ENCODE measurements at regions not wholly inside any gene's neighbourhood (a gene's known extent, or its start where the extent isn't known, plus 50 kb on each side); places are given as distances from the start of the nearest gene placed in this dataset.

DNA sequence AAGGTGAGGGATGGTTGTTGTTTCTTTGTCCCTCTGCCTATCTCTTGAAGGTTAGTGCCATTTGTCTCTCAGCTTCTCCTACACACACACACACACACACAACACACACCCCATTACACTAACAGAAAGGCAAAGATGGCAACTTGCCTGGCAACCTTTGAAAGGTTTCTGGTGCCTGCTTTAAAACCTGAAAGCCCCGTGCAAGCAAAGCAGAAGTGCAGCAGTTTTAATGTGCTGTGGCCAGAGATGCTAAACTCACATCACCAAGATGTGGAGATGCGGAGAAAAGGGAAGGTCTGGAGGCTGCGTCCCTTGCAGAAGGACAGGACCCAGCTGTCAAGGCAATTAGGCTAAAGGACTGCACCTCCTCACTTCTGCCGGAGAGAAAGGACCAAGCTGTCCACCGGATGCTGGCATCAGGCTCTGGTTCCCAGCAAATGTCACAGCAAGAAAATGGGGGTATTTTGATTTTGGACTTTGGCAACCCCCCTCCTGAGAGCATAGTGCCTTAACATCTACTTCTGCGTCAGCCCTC, 196.4 kb downstream of the ARL4C start:
- Histone ChIP-seq H3K9me3 (ENCODE audit: low read depth, low read length) (no peaks in the 10 kb centered on the region), H3K36me3 (ENCODE audit: insufficient read depth, low read length) (no peaks in the 10 kb centered on the region), H3K27ac (no peak overlapping the region), H3K9ac (ENCODE audit: insufficient read length) (no peak overlapping the region), H3K4me3 (no peak overlapping the region)
- DNase-seq (ENCODE audit: low read depth, low spot score): no peak
- no peak for TF ChIP-seq FOXP2 (optimal IDR thresholded peaks at IDR 0.05; ENCODE audit: control extremely low read depth, extremely low read length, insufficient read depth)
- no peak for TF ChIP-seq POLR2AphosphoS5 (IDR thresholded peaks at IDR 0.05; ENCODE audit: borderline replicate concordance, low read depth, low read length)
- TF ChIP-seq EZH2 (IDR thresholded peaks at IDR 0.05): no peak

DNA sequence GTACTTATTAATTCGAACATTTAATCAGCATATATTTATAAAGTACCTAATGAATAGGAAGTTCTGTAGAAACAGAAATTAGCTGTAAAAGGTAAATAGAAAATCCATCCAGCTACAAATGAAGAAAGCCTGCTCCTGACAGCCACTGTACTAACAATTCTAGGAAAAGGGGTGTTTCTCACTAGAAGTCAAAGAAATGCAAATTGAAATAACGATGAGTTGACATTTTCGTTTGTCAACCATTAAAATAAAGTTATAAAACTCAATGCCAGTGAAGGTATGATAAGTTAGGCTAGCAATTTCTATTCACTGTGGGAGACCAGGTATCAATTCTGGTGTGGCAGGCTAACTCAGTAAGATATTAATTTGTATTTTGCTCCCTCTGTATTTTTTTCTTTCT, 198.0 kb downstream of the ARL4C start:
- Histone ChIP-seq H3K9me3 (ENCODE audit: low read depth, low read length) (no peaks in the 10 kb centered on the region), H3K9ac (ENCODE audit: insufficient read length) (no peak overlapping the region), H3K36me3 (ENCODE audit: insufficient read depth, low read length) (no peaks in the 10 kb centered on the region), H3K27ac (no peak overlapping the region), H3K4me3 (no peak overlapping the region)
- no peak for TF ChIP-seq FOXP2 (optimal IDR thresholded peaks at IDR 0.05; ENCODE audit: control extremely low read depth, extremely low read length, insufficient read depth)
- no peak for TF ChIP-seq POLR2AphosphoS5 (IDR thresholded peaks at IDR 0.05; ENCODE audit: borderline replicate concordance, low read depth, low read length)
- TF ChIP-seq EZH2 (IDR thresholded peaks at IDR 0.05): no peak
- no peak for DNase-seq (ENCODE audit: low read depth, low spot score)

DNA sequence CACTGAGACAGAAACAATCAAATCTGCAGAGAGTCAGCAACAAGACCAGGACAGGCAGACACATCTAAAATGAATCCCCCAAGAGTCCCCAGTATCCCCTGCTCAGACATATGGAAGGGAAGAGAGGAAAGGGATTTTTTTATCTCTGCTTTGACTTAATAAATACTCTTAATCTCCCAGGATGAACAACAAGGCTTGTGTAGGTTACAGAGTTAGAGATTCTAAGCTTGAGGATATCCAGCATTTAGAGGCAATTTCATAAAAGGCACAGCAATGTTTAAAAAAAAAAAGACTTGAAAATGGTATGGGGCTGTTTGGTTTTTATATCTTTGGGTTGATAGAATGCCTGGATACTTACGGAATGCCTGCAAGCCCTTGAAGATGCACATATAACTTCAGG, 199.9 kb downstream of the ARL4C start:
- Histone ChIP-seq H3K36me3 (ENCODE audit: insufficient read depth, low read length) (no peaks in the 10 kb centered on the region), H3K9ac (ENCODE audit: insufficient read length) (no peak overlapping the region), H3K9me3 (ENCODE audit: low read depth, low read length) (no peaks in the 10 kb centered on the region), H3K4me3 (no peak overlapping the region), H3K27ac (no peak overlapping the region)
- TF ChIP-seq POLR2AphosphoS5 (IDR thresholded peaks at IDR 0.05; ENCODE audit: borderline replicate concordance, low read depth, low read length): no peak
- no peak for TF ChIP-seq EZH2 (IDR thresholded peaks at IDR 0.05)
- TF ChIP-seq FOXP2 (optimal IDR thresholded peaks at IDR 0.05; ENCODE audit: control extremely low read depth, extremely low read length, insufficient read depth): no peak
- DNase-seq (ENCODE audit: low read depth, low spot score): no peak

DNA sequence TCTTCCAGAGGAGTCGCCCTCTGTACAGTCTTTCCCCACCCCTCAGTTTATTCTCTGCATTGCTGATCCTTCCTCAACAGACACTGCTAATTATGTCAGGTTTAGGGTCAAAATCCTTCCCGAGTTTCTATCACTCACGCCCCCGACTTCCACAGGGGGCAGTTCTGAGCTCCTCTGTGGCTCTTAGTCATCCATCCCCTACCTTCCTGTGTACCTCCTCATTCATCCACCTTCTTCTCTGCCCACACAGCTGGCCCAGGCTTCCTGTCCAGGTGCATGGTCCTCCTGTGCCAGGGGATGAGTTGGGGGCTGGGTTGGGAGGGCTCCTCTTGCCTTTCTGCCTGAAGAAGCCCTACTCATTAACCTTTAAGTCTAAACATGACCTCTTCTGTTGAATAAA, 202.9 kb downstream of the ARL4C start:
- H3K9ac ChIP-seq (ENCODE audit: insufficient read length): no peak overlapping the region
- H3K27ac ChIP-seq: no peak overlapping the region

DNA sequence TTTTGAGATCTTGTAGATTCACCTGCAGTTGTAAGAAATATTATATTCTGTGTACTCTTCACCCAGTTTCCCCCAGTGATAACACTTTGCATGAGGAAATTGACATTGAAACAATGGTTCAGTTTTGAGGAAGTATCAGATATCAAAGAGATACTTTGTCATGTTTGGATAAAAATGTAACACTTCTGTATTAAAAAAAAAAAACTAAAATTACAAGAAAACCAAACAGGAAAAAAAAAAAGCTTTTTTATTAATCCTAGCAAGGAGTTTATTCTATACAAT, 204.0 kb downstream of the ARL4C start:
- no peak overlapping the region for H3K9ac ChIP-seq (ENCODE audit: insufficient read length)
- no peaks in the 10 kb centered on the region for H3K36me3 ChIP-seq (ENCODE audit: insufficient read depth, low read length)
- TF ChIP-seq POLR2AphosphoS5 (IDR thresholded peaks at IDR 0.05; ENCODE audit: borderline replicate concordance, low read depth, low read length) (no peak), EZH2 (IDR thresholded peaks at IDR 0.05) (no peak), FOXP2 (optimal IDR thresholded peaks at IDR 0.05; ENCODE audit: control extremely low read depth, extremely low read length, insufficient read depth) (no peak)
- no peak for DNase-seq (ENCODE audit: low read depth, low spot score)
- H3K9me3 ChIP-seq (ENCODE audit: low read depth, low read length): no peaks in the 10 kb centered on the region
- H3K4me3 ChIP-seq: no peak overlapping the region; the same call in 1 of the 2 replicates
- H3K27ac ChIP-seq: peak overlapping the region; percentile 27; the same call in 1 of the 2 replicates

More for the DNA sequence above, 202.9 kb downstream of the ARL4C start:
- Histone ChIP-seq H3K4me3 (no peak overlapping the region), H3K9me3 (ENCODE audit: low read depth, low read length) (no peaks in the 10 kb centered on the region), H3K36me3 (ENCODE audit: insufficient read depth, low read length) (no peaks in the 10 kb centered on the region)
- no peak for DNase-seq (ENCODE audit: low read depth, low spot score)
- TF ChIP-seq POLR2AphosphoS5 (IDR thresholded peaks at IDR 0.05; ENCODE audit: borderline replicate concordance, low read depth, low read length) (no peak), EZH2 (IDR thresholded peaks at IDR 0.05) (no peak), FOXP2 (optimal IDR thresholded peaks at IDR 0.05; ENCODE audit: control extremely low read depth, extremely low read length, insufficient read depth) (no peak)

DNA sequence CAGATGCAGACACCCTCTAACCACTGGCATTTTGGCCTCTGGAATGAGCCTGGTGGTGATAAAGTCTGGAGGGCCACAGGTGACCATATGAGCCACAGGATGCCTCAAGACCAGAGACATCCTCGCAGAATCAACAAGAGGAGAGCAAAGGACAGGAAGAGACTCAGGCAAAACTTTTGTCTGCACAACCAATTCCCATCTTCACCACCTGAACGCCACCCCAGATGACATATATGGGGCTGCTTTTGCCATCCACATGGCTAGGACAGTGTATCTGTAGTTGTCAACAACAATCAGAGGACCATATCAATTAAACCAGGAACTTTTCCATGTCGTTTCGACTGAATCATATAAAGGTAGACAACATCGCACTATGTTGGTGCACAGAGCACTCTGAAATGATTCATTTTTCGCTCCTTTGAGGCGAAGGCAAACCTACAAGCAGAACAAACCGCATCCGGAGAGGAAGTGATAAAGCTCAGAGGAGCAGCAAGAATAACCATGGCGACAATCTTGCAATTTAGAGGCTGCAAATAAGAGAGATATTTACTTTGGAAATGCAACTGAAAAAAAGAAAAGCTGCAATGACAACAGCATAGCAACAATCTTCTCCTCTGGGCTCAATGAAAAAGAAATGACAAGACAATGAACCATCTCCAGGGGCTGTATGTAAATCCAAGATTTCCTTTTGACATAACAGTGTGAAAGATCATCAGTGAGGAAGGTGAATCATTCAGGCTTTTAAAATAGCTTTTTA, 204.5 kb downstream of the ARL4C start:
- no peaks in the 10 kb centered on the region for H3K36me3 ChIP-seq (ENCODE audit: insufficient read depth, low read length)
- H3K9ac ChIP-seq (ENCODE audit: insufficient read length): no peak overlapping the region
- peak overlapping the region; percentile 54 for H3K4me3 ChIP-seq
- H3K9me3 ChIP-seq (ENCODE audit: low read depth, low read length): no peaks in the 10 kb centered on the region
- TF ChIP-seq FOXP2 (optimal IDR thresholded peaks at IDR 0.05; ENCODE audit: control extremely low read depth, extremely low read length, insufficient read depth) (no peak), EZH2 (IDR thresholded peaks at IDR 0.05) (no peak), POLR2AphosphoS5 (IDR thresholded peaks at IDR 0.05; ENCODE audit: borderline replicate concordance, low read depth, low read length) (no peak)
- H3K27ac ChIP-seq: peak overlapping the region; percentile 64
- DNase-seq (ENCODE audit: low read depth, low spot score): peak; percentile 73

DNA sequence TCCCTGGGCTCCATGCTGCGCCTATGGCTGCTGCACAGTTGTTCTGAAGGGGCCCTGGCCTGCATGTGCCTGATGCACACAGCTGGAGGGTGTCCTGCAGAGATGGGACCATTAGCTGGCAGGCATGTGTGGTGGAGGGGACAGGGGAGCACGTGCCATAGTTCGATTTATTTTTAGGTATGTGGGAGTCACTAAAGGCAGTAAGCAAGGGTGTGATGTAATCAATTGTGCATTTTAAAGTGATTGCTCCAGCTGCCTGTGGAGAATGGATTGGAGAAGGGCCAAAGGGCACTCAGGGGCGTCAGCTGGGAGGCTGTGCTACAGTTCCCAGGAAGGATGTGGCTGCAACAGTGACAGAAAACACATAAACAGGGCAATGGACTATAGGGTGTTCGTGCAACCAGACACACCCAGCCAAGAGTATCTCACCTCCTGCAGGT, 205.1 kb downstream of the ARL4C start:
- peak; percentile 45 for DNase-seq (ENCODE audit: low read depth, low spot score)
- TF ChIP-seq POLR2AphosphoS5 (IDR thresholded peaks at IDR 0.05; ENCODE audit: borderline replicate concordance, low read depth, low read length): no peak
- no peak for TF ChIP-seq EZH2 (IDR thresholded peaks at IDR 0.05)
- TF ChIP-seq FOXP2 (optimal IDR thresholded peaks at IDR 0.05; ENCODE audit: control extremely low read depth, extremely low read length, insufficient read depth): no peak
- no peak overlapping the region for H3K9ac ChIP-seq (ENCODE audit: insufficient read length)
- peak overlapping the region; percentile 64; the same call in 1 of the 2 replicates for H3K27ac ChIP-seq
- H3K4me3 ChIP-seq: peak overlapping the region; percentile 54
- H3K36me3 ChIP-seq (ENCODE audit: insufficient read depth, low read length): no peaks in the 10 kb centered on the region
- no peaks in the 10 kb centered on the region for H3K9me3 ChIP-seq (ENCODE audit: low read depth, low read length)

DNA sequence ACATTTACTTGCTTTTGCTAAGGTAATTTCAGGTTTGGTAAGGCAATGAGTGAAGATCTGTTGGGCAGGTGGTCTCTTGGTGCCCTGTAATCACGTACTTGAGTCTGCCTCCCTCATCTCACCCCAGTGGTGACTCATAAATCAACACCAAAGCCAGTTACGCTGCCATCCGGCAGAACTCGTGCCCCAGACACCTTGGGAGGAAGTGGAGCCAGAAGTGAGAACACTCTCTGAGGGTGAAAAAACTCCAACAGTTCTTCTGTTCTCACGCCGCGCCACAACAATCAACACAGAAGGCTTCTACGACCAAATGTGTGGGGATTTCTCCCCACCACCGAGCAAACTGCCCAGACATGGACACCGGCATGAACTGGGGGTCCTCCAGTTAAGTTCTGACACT, 206.2 kb downstream of the ARL4C start:
- no peak for DNase-seq (ENCODE audit: low read depth, low spot score)
- Histone ChIP-seq H3K4me3 (no peak overlapping the region), H3K27ac (no peak overlapping the region), H3K9ac (ENCODE audit: insufficient read length) (no peak overlapping the region), H3K36me3 (ENCODE audit: insufficient read depth, low read length) (no peaks in the 10 kb centered on the region), H3K9me3 (ENCODE audit: low read depth, low read length) (no peaks in the 10 kb centered on the region)
- no peak for TF ChIP-seq EZH2 (IDR thresholded peaks at IDR 0.05)
- TF ChIP-seq POLR2AphosphoS5 (IDR thresholded peaks at IDR 0.05; ENCODE audit: borderline replicate concordance, low read depth, low read length): no peak
- TF ChIP-seq FOXP2 (optimal IDR thresholded peaks at IDR 0.05; ENCODE audit: control extremely low read depth, extremely low read length, insufficient read depth): no peak
